GDM1 (cell line): ENCODE measurements at regions not wholly inside any gene's neighbourhood (a gene's known extent, or its start where the extent isn't known, plus 50 kb on each side); places are given as distances from the start of the nearest gene placed in this dataset.

Experiments
- DNase-seq: peaks from one replicate; lab custom pipeline; 2025; lab: John Stamatoyannopoulos, UW

DNA sequence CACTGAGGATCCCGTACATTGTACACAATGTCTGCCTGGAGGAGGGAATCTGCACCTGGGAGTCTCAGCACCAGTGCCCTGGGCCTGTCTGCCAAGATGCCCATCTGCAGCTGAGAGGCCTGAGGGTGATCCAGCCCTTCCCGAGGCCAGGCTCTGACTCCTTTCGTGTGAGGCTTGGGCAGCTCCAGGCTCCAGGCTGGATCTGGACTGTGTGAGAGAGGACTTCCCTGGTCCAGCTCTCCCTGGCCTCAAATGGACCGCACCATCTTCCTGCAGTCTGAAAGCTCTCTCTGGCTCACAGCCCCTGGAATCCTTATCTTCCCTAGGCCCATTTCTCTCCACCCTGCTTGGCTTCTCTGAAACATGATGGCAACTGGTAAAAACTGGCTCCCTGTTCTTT, 324.6 kb downstream of the DYSF start:
- no peak for DNase-seq

GRCh38 chr2:71776227-71776626, 322.9 kb downstream of the DYSF start:
- no peak for DNase-seq

GRCh38 chr2:71773218-71773617, 319.9 kb downstream of the DYSF start:
- DNase-seq = no peak

DNA sequence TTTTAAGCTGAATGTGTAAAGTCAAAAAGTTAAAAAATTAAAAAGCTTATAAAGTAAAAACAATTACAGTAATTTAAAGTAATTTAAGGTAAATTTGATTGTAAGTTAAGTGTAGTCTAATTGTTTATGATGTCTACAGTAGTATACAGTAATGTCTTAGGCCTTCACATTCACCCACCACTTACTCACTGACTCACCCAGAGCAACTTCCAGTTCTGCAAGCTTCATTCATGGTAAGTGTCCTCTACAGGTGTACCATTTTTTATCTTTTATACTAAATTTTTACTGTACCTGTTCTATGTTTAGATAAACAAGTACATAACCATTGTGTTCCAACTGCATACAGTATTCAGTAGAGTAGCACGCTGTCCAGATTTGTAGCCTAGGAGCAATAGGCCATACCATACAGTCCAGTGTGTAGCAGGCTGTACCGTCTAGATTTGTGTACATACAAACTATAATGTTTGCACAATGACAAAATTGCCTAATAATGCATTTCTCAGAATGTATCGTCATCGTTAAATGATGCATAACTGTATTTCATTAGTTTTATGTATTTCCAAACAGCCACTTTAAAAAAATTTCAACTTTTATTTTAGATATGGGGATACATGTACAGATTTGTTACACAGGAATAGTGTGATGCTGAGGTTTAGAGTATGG, 319.3 kb downstream of the DYSF start:
- DNase-seq = no peak

- no peak for DNase-seq
Measured at GRCh38 chr2:71767663-71768062, 314.3 kb downstream of the DYSF start.

GRCh38 chr2:71759060-71759459, 305.7 kb downstream of the DYSF start:
- no peak for DNase-seq

- DNase-seq = no peak
Measured at GRCh38 chr2:71757351-71757750, 304.0 kb downstream of the DYSF start.

DNA sequence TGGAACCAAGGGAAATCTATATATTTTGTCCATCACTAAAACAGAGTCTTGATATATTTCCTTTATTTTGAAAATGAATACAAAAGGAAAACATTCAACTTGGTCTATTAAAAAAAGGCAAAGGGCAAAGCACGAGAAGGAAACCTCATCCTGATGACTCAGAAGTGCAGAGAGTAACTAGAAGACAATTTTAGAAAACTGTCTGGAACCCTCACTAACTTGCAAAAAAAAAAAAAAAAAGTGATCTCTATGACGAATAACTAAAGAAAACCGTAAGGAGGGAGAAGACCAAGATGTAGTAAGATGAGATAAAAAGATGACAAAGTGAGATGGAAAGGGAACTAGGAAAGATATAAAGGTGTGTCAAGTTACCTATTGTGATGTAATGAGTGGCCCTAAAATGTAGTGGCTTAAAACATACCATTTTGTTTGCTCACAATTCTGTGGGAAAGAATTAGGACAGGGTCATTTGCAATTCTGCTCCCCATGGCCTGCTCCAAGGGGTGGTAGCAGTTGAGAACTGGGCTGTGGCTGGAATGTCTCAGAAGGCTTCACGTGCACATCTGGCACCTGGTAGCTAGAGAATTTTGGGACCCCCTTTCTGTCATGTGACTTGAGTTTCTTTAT, 303.0 kb downstream of the DYSF start:
- no peak for DNase-seq

- no peak for DNase-seq
Measured at GRCh38 chr2:71751590-71751989, 298.2 kb downstream of the DYSF start.

- no peak for DNase-seq
Measured at GRCh38 chr2:71749671-71750101, 296.3 kb downstream of the DYSF start.

GRCh38 chr2:71748227-71748626, 294.9 kb downstream of the DYSF start:
- DNase-seq = no peak

GRCh38 chr2:71747559-71747958, 294.2 kb downstream of the DYSF start:
- DNase-seq = no peak

GRCh38 chr2:71746946-71747501, 293.7 kb downstream of the DYSF start:
- DNase-seq = no peak

DNA sequence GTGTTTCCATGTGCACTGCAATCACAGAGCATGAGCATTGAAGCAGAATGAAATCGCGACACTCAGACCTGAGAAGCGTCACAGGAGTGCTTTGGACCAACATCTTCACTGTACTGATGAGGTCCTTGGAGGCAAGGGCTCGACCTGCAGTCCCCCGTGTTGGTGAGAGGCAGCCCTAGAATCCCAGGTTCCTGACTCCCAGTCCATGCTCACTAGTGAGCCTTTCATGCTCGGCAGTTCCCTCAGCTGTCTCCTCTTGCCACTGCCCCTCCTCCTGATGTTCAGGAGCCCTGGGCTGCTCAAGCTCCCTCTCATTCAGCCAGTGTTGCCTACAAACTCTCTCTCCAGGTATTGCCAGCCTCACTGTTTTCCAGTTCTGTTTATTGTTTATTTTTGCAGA, 291.4 kb downstream of the DYSF start:
- no peak for DNase-seq

DNA sequence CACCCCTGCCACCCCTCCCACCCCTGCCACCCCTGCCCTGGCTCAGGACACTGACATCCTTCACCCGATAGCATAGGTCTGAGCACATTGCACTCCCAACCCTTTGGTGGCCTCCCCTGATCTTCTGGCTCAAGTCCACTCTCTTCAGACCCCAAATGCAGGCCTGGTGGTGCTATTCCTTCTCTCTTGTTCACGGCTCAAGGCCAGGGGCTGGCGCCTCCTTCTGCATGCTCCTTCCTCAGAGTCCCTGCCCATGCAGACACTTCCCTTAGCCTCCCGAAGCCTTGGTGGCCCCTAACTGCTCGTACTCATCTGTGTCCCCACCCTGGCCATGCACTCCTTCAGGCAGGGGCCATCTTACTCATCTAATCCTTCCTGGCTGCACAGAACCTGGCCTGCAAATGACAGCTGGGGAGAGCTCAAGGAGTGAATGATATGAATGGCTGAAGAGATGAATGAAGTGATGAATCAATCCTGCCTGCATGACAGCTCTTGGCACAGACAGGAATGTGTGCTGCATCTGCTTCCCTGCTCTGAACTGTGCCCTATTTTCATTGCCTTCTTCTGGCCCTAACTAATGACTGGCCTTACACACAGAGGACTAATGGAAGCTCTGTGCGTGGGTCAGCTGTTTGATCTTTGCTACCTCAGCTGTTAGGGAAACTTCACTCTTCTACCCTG, 290.8 kb downstream of the DYSF start:
- DNase-seq = no peak

- no peak for DNase-seq
Measured at GRCh38 chr2:71742953-71743601, 289.7 kb downstream of the DYSF start.

DNA sequence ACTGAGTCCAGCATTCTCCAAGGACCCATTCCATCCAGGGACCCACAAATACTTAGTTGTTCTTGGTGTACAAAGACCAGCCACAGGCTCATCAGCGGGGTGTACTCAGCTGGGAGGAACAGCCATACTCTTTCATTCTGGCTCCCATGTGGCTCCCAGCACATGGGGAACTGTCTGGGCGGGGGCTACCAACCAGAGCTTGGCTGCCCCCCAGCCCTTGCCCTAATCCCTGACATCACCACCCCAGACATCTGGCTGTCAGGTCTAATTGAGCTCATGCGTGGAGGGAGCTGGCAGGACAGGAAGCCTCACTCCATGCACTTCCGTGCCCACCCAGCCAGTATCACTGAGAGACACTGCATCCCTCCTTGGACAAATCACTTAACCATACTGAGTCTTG, 283.6 kb downstream of the DYSF start:
- no peak for DNase-seq

- no peak for DNase-seq
Measured at GRCh38 chr2:71736091-71736861, 282.9 kb downstream of the DYSF start.
